Astrocyte (in vitro differentiated cells and primary cell): ENCODE measurements at regions not wholly inside any gene's neighbourhood (a gene's known extent, or its start where the extent isn't known, plus 50 kb on each side); places are given as distances from the start of the nearest gene placed in this dataset.

Experiments
- EZH2 ChIP-seq: IDR thresholded peaks from 2 replicates; pipeline ENCODE4 v1.6.1; 2012; ENCODE audit warnings: mild to moderate bottlenecking, low read length, inconsistent platforms; ENCODE audit not compliant: insufficient read depth
- TF ChIP-seq, protein P1 (sequence below): IDR thresholded peaks from 2 replicates; pipeline ENCODE4 v1.5.1; 2011; ENCODE audit warnings: low read depth, mild to moderate bottlenecking, inconsistent platforms, low read length, moderate library complexity; ENCODE audit not compliant: insufficient read depth

DNA sequence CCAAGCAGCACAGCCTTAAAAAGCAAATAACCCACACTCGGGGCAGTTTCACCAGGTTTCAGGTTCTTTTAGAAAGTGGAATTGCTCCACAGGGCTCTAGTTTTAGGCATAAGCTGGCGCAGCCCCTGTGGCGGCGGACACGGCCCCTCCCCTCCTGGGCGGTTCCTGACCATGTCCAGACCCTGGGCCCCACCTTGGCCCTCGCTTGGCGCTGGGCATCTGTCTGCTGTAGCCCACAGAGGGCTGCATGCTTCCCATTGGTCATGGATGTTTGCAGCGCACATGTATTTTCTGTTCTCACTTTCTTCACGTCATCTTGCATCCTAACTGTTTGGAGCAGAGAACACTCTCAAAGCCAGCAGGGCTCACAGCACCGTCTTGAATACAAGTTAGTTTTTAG lies 244.3 kb downstream of the BRD1 start:
- TF ChIP-seq, protein P1, sequence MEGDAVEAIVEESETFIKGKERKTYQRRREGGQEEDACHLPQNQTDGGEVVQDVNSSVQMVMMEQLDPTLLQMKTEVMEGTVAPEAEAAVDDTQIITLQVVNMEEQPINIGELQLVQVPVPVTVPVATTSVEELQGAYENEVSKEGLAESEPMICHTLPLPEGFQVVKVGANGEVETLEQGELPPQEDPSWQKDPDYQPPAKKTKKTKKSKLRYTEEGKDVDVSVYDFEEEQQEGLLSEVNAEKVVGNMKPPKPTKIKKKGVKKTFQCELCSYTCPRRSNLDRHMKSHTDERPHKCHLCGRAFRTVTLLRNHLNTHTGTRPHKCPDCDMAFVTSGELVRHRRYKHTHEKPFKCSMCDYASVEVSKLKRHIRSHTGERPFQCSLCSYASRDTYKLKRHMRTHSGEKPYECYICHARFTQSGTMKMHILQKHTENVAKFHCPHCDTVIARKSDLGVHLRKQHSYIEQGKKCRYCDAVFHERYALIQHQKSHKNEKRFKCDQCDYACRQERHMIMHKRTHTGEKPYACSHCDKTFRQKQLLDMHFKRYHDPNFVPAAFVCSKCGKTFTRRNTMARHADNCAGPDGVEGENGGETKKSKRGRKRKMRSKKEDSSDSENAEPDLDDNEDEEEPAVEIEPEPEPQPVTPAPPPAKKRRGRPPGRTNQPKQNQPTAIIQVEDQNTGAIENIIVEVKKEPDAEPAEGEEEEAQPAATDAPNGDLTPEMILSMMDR = no peak
- no peak for TF ChIP-seq EZH2
